K562 (cell line): ENCODE measurements at regions not wholly inside any gene's neighbourhood (a gene's known extent, or its start where the extent isn't known, plus 50 kb on each side); places are given as distances from the start of the nearest gene placed in this dataset.

ENCODE experiments used
- CBX8 ChIP-seq: fragments of 200-600 bp; sonication (generic); IDR thresholded peaks from 2 replicates; pipeline ENCODE4 v1.6.1; 2012; ENCODE audit warnings: borderline replicate concordance, mixed run types, low read depth, mild to moderate bottlenecking, moderate library complexity, mixed read lengths, low read length, control low read depth, inconsistent platforms; ENCODE audit not compliant: poor library complexity, severe bottlenecking; ENCODE audit errors: extremely low read depth
- CREB3 ChIP-seq: fragments of 450-650 bp; conservative IDR thresholded peaks from 2 replicates; pipeline ENCODE4 v1.6.1; 2016; ENCODE audit warnings: missing genetic modification characterization, low read depth, mild to moderate bottlenecking, missing compliant biosample characterization, moderate library complexity
- CSDE1 ChIP-seq, 2 experiments: fragments of 450-650 bp; IDR thresholded peaks; 2 replicates each; pipeline ENCODE4 v1.6.1; 2016; ENCODE audit warnings: mild to moderate bottlenecking in 1 of 2
- CXXC5 ChIP-seq: fragments of 250-450 bp; sonication (Bioruptor Pico); IDR thresholded peaks from 2 replicates; pipeline ENCODE4 v1.8.0; 2022; ENCODE audit warnings: inconsistent platforms, mild to moderate bottlenecking, moderate library complexity
- DMBX1 ChIP-seq: fragments of 250-450 bp; sonication (Bioruptor Pico); IDR thresholded peaks from 2 replicates; pipeline ENCODE4 v1.8.0; 2022; ENCODE audit warnings: inconsistent platforms, mild to moderate bottlenecking, moderate library complexity, borderline replicate concordance
- E2F3 ChIP-seq: fragments of 250-450 bp; sonication (Bioruptor Pico); IDR thresholded peaks from 2 replicates; pipeline ENCODE4 v1.4.0; 2020; ENCODE audit warnings: mild to moderate bottlenecking
- ERF ChIP-seq: fragments of 450-650 bp; formaldehyde crosslinking; IDR thresholded peaks from 2 replicates; pipeline ENCODE4 v1.4.0; 2020; ENCODE audit warnings: mild to moderate bottlenecking, mixed read lengths
- HIVEP1 ChIP-seq: fragments of 250-450 bp; sonication (Bioruptor Pico); IDR thresholded peaks from 2 replicates; pipeline ENCODE4 v1.4.0; 2020; ENCODE audit warnings: mild to moderate bottlenecking
- KLF6 ChIP-seq: fragments of 250-450 bp; sonication (Bioruptor Pico); IDR thresholded peaks from 2 replicates; pipeline ENCODE4 v1.4.0; 2020; ENCODE audit warnings: mild to moderate bottlenecking, moderate library complexity, borderline replicate concordance
- LARP7 ChIP-seq: fragments of 450-650 bp; IDR thresholded peaks from 2 replicates; pipeline ENCODE4 v1.6.1; 2016
- MEF2D ChIP-seq: conservative IDR thresholded peaks from 2 replicates; pipeline ENCODE4 v1.6.1; 2016; ENCODE audit warnings: low read depth, missing genetic modification characterization, missing compliant biosample characterization
- NFE2L1 ChIP-seq: fragments of 450-650 bp; IDR thresholded peaks from 2 replicates; pipeline ENCODE4 v1.6.1; 2016; ENCODE audit warnings: missing genetic modification characterization, low read depth, mild to moderate bottlenecking, missing compliant biosample characterization, moderate library complexity, borderline replicate concordance
- NR4A1 ChIP-seq, 2 experiments: fragments of 250-450 bp in 1 of 2; fragments of 450-650 bp in 1 of 2; sonication (Bioruptor Pico) in 1 of 2; IDR thresholded peaks; 2 replicates each; pipeline versions ENCODE4 v1.4.0 to v1.6.1; 2016 to 2020; ENCODE audit warnings: mild to moderate bottlenecking in 2 of 2, missing compliant biosample characterization in 1 of 2, missing genetic modification characterization in 1 of 2, moderate library complexity in 1 of 2
- RHOXF2B ChIP-seq: fragments of 250-450 bp; sonication (Bioruptor Pico); conservative IDR thresholded peaks from 2 replicates; pipeline ENCODE4 v1.5.1; 2021
- SMAD4 ChIP-seq: fragments of 250-450 bp; sonication (Bioruptor Pico); conservative IDR thresholded peaks from 2 replicates; pipeline ENCODE4 v1.8.0; 2021; ENCODE audit warnings: inconsistent platforms, mild to moderate bottlenecking, moderate library complexity
- ZNF311 ChIP-seq: fragments of 250-450 bp; sonication (Bioruptor Pico); IDR thresholded peaks from 2 replicates; pipeline ENCODE4 v1.4.0; 2020; ENCODE audit warnings: mild to moderate bottlenecking, moderate library complexity
- ZNF449 ChIP-seq: fragments of 250-450 bp; sonication (Bioruptor Pico); IDR thresholded peaks from 2 replicates; pipeline ENCODE4 v1.8.0; 2022; ENCODE audit warnings: moderate library complexity, mild to moderate bottlenecking, inconsistent platforms
- ZNF583 ChIP-seq: fragments of 250-450 bp; sonication (Bioruptor Pico); IDR thresholded peaks from 2 replicates; pipeline ENCODE4 v1.4.0; 2020
- ZNF639 ChIP-seq, 2 experiments: fragments of 200-800 bp in 1 of 2; sonication (Bioruptor generic) in 1 of 2; sonication (generic) in 1 of 2; formaldehyde crosslinking in 1 of 2; IDR thresholded peaks in 1 of 2; conservative IDR thresholded peaks in 1 of 2; 2 replicates each; pipeline versions ENCODE4 v1.5.0 to v1.6.1; 2016 to 2020; ENCODE audit warnings: missing compliant biosample characterization in 1 of 2, missing genetic modification characterization in 1 of 2, missing genetic modification reagents in 1 of 2
- ZNF668 ChIP-seq: fragments of 250-450 bp; sonication (Bioruptor Pico); IDR thresholded peaks from 2 replicates; pipeline ENCODE4 v1.8.0; 2022; ENCODE audit warnings: mild to moderate bottlenecking, inconsistent platforms
- ZNF740 ChIP-seq, 3 experiments: fragments of 200-800 bp in 1 of 3; sonication (Bioruptor generic) in 1 of 3; sonication (generic) in 1 of 3; formaldehyde crosslinking in 1 of 3; IDR thresholded peaks; 2 replicates each; pipeline versions ENCODE4 v1.6.1 to v1.8.0; 2016 to 2022; ENCODE audit warnings: mild to moderate bottlenecking in 2 of 3, missing compliant biosample characterization in 2 of 3, missing genetic modification characterization in 2 of 3, missing genetic modification reagents in 1 of 3

- TF ChIP-seq CREB3 (tag): peak; percentile 92
- TF ChIP-seq LARP7: no peak
- peak; percentile 52; the same call in 1 of the 2 replicates for TF ChIP-seq DMBX1
- TF ChIP-seq ZNF311: no peak
- TF ChIP-seq ZNF583: peak; percentile 82
- TF ChIP-seq MEF2D (tag): peak; percentile 77
- TF ChIP-seq ERF (CRISPR knock-in tag): peak; percentile 58; the same call in 1 of the 2 replicates
- no peak for TF ChIP-seq RHOXF2B (CRISPR knock-in tag)
- peak; percentile 68; the same call in 1 of the 2 replicates for TF ChIP-seq SMAD4
- peak; percentile 82; the same call in 1 of the 2 replicates for TF ChIP-seq E2F3 (CRISPR knock-in tag)
- TF ChIP-seq ZNF668 (CRISPR knock-in tag): peak; percentile 77
- 0 out of 2 replicates have a peak, but pooled peaks have one; percentile 19 for TF ChIP-seq HIVEP1 (CRISPR knock-in tag)
- no peak for TF ChIP-seq CSDE1 (IDR thresholded peaks at IDR 0.05)
- no peak for TF ChIP-seq CBX8
- peak; percentile 79; the same call in 1 of the 2 replicates for TF ChIP-seq KLF6 (CRISPR knock-in tag)
- no peak for TF ChIP-seq NR4A1 (CRISPR knock-in tag; IDR thresholded peaks at IDR 0.05)
- TF ChIP-seq NR4A1 (tag; IDR thresholded peaks at IDR 0.05): peak; percentile 53; the same call in 1 of the 2 replicates
- no peak for TF ChIP-seq ZNF740 (CRISPR knock-in tag; IDR thresholded peaks at IDR 0.05)
- peak in 1 of 2 experiments; percentile 88; a peak in 2 of 4 replicates for TF ChIP-seq ZNF740 (tag; IDR thresholded peaks at IDR 0.05)
- TF ChIP-seq ZNF639 (CRISPR knock-in tag; conservative IDR thresholded peaks at IDR 0.05 in 1 of 2, IDR thresholded peaks at IDR 0.05 in 1 of 2): peak in 1 of 2 experiments; percentile 53; a peak in 1 of 4 replicates
- peak; percentile 32; the same call in 1 of the 2 replicates for TF ChIP-seq NFE2L1 (tag)
- peak; percentile 37; the same call in 1 of the 2 replicates for TF ChIP-seq CXXC5 (CRISPR knock-in tag)
- 0 out of 2 replicates have a peak, but pooled peaks have one; percentile 29 for TF ChIP-seq ZNF449
- TF ChIP-seq, all 486 proteins: peak for 35
Measured at GRCh38 chr10:21263839-21264238, 261.6 kb downstream of the SKIDA1 start (continued).
